Lower leg skin (tissue), 3 donors: ENCODE measurements at regions not wholly inside any gene's neighbourhood (a gene's known extent, or its start where the extent isn't known, plus 50 kb on each side); places are given as distances from the start of the nearest gene placed in this dataset.

Source experiments
- POLR2A ChIP-seq, 2 donors: fragments of 450-650 bp; IDR thresholded peaks; one replicate each; pipeline ENCODE4 v1.6.1; 2016 to 2017; ENCODE audit warnings: antibody characterized with exemption in 2 of 2, mild to moderate bottlenecking in 1 of 2, moderate library complexity in 1 of 2
- TF ChIP-seq, protein P1 (sequence below), 3 donors: fragments of 450-650 bp; IDR thresholded peaks; one replicate each; pipeline ENCODE4 v1.5.1; 2016; ENCODE audit warnings: antibody characterized with exemption in 3 of 3, mild to moderate bottlenecking in 3 of 3, moderate library complexity in 2 of 3

GRCh38 chr13:74796157-74796556 lies 662.0 kb upstream of the KLF12 start:
- TF ChIP-seq, protein P1, sequence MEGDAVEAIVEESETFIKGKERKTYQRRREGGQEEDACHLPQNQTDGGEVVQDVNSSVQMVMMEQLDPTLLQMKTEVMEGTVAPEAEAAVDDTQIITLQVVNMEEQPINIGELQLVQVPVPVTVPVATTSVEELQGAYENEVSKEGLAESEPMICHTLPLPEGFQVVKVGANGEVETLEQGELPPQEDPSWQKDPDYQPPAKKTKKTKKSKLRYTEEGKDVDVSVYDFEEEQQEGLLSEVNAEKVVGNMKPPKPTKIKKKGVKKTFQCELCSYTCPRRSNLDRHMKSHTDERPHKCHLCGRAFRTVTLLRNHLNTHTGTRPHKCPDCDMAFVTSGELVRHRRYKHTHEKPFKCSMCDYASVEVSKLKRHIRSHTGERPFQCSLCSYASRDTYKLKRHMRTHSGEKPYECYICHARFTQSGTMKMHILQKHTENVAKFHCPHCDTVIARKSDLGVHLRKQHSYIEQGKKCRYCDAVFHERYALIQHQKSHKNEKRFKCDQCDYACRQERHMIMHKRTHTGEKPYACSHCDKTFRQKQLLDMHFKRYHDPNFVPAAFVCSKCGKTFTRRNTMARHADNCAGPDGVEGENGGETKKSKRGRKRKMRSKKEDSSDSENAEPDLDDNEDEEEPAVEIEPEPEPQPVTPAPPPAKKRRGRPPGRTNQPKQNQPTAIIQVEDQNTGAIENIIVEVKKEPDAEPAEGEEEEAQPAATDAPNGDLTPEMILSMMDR (IDR thresholded peaks at IDR 0.05) = no peak
- no peak for TF ChIP-seq POLR2A (IDR thresholded peaks at IDR 0.05)
